AG08395 (cell line): ENCODE measurements at regions not wholly inside any gene's neighbourhood (a gene's known extent, or its start where the extent isn't known, plus 50 kb on each side); places are given as distances from the start of the nearest gene placed in this dataset.
"Not testable (repeated sequence)": the region's sequence is repeated elsewhere in the genome, so short reads cannot be mapped to it uniquely, and the experiment has no call there.

Experiments used
- DNase-seq: peaks from one replicate; pipeline ENCODE4 v3.0.0; 2012; ENCODE audit warnings: mixed read lengths, low spot score

- DNase-seq = not testable (repeated sequence)
Measured at GRCh38 chr17:30639391-30639790, 162.2 kb downstream of the GOSR1 start.

GRCh38 chr17:30638968-30639367, 161.8 kb downstream of the GOSR1 start:
- not testable (repeated sequence) for DNase-seq

GRCh38 chr17:30631651-30632050, 154.4 kb downstream of the GOSR1 start:
- DNase-seq = not testable (repeated sequence)

- DNase-seq = not testable (repeated sequence)
Measured at GRCh38 chr17:30625380-30625779, 148.2 kb downstream of the GOSR1 start.

GRCh38 chr17:30624180-30624579, 147.0 kb downstream of the GOSR1 start:
- not testable (repeated sequence) for DNase-seq

GRCh38 chr17:30609682-30610081, 132.5 kb downstream of the GOSR1 start:
- DNase-seq = not testable (repeated sequence)

- DNase-seq = no peak
Measured at GRCh38 chr17:30605523-30605922, 128.3 kb downstream of the GOSR1 start.

GRCh38 chr17:30605027-30605426, 127.8 kb downstream of the GOSR1 start:
- DNase-seq = no peak

GRCh38 chr17:30602396-30602795, 125.2 kb downstream of the GOSR1 start:
- DNase-seq = not testable (repeated sequence)

- not testable (repeated sequence) for DNase-seq
Measured at GRCh38 chr17:30601984-30602383, 124.8 kb downstream of the GOSR1 start.

GRCh38 chr17:30600830-30601494, 123.8 kb downstream of the GOSR1 start:
- DNase-seq = peak; percentile 34

GRCh38 chr17:30600060-30600829, 123.0 kb downstream of the GOSR1 start:
- peak; percentile 92 for DNase-seq

GRCh38 chr17:30599428-30600059, 122.3 kb downstream of the GOSR1 start:
- no peak for DNase-seq

GRCh38 chr17:30597776-30598288, 120.6 kb downstream of the GOSR1 start:
- DNase-seq = no peak

GRCh38 chr17:30596948-30597775, 120.0 kb downstream of the GOSR1 start:
- DNase-seq = not testable (repeated sequence)

GRCh38 chr17:30594953-30595371, 117.8 kb downstream of the GOSR1 start:
- DNase-seq = not testable (repeated sequence)

- no peak for DNase-seq
Measured at GRCh38 chr17:30594223-30594952, 117.2 kb downstream of the GOSR1 start.

GRCh38 chr17:30590081-30590733, 113.0 kb downstream of the GOSR1 start:
- DNase-seq = no peak

GRCh38 chr17:30589431-30589830, 112.2 kb downstream of the GOSR1 start:
- no peak for DNase-seq

- DNase-seq = no peak
Measured at GRCh38 chr17:30588798-30589247, 111.6 kb downstream of the GOSR1 start.
